H9 (cell line): ENCODE measurements at regions not wholly inside any gene's neighbourhood (a gene's known extent, or its start where the extent isn't known, plus 50 kb on each side); places are given as distances from the start of the nearest gene placed in this dataset.

Source experiments
- DNase-seq: peaks from one replicate; pipeline ENCODE4 v3.0.0-alpha.2; 2017
- H2AFZ ChIP-seq: one replicate; pipeline ENCODE4 v1.6.1; 2013; ENCODE audit warnings: mild to moderate bottlenecking, low read length, control low read depth, moderate library complexity
- H2AK5ac ChIP-seq: 2 replicates; pipeline ENCODE4 v1.6.1; 2013; ENCODE audit warnings: low read length, control low read depth, mixed read lengths; ENCODE audit not compliant: insufficient read length
- H2BK120ac ChIP-seq: one replicate; pipeline ENCODE4 v1.6.1; 2013; ENCODE audit warnings: low read depth, mild to moderate bottlenecking, low read length, control low read depth, inconsistent platforms; ENCODE audit not compliant: poor library complexity, severe bottlenecking
- H2BK12ac ChIP-seq: 2 replicates; pipeline ENCODE4 v1.6.1; 2013; ENCODE audit warnings: low read length, control low read depth, mixed read lengths, low read depth; ENCODE audit not compliant: insufficient read length
- H2BK15ac ChIP-seq: 2 replicates; pipeline ENCODE4 v1.6.1; 2013; ENCODE audit warnings: low read depth, low read length, control low read depth
- H2BK20ac ChIP-seq: one replicate; pipeline ENCODE4 v1.6.1; 2013; ENCODE audit warnings: low read depth, mild to moderate bottlenecking, low read length, control low read depth, inconsistent platforms; ENCODE audit not compliant: poor library complexity, severe bottlenecking
- H2BK5ac ChIP-seq: 2 replicates; pipeline ENCODE4 v1.6.1; 2013; ENCODE audit warnings: low read length, control low read depth, mixed read lengths; ENCODE audit not compliant: insufficient read length
- H3K14ac ChIP-seq: 2 replicates; pipeline ENCODE4 v1.6.1; 2013; ENCODE audit warnings: low read length, control low read depth; ENCODE audit not compliant: insufficient read depth
- H3K18ac ChIP-seq: 2 replicates; pipeline ENCODE4 v1.6.1; 2013; ENCODE audit warnings: low read depth, mild to moderate bottlenecking, mixed read lengths, low read length, control low read depth; ENCODE audit not compliant: insufficient read length
- H3K23ac ChIP-seq: 2 replicates; pipeline ENCODE4 v1.6.1; 2013; ENCODE audit warnings: low read length, control low read depth, mixed read lengths, low read depth; ENCODE audit not compliant: insufficient read length
- H3K23me2 ChIP-seq: 2 replicates; pipeline ENCODE4 v1.6.1; 2013; ENCODE audit warnings: low read depth, mild to moderate bottlenecking, mixed read lengths, low read length, control low read depth; ENCODE audit not compliant: insufficient read length, poor library complexity, severe bottlenecking
- H3K27ac ChIP-seq: 2 replicates; pipeline ENCODE4 v1.5.1; 2013; ENCODE audit warnings: low read length, control low read depth, mixed read lengths, low read depth; ENCODE audit not compliant: insufficient read length
- H3K27me3 ChIP-seq: 2 replicates; pipeline ENCODE4 v1.6.1; 2013; ENCODE audit warnings: low read length, control low read depth, inconsistent platforms; ENCODE audit not compliant: insufficient read depth
- H3K4ac ChIP-seq: 2 replicates; pipeline ENCODE4 v1.6.1; 2013; ENCODE audit warnings: low read depth, mild to moderate bottlenecking, control low read depth, inconsistent platforms, low read length, moderate library complexity
- H3K4me1 ChIP-seq: 2 replicates; pipeline ENCODE4 v1.6.1; 2013; ENCODE audit warnings: low read length, control low read depth, inconsistent platforms; ENCODE audit not compliant: insufficient read depth
- H3K4me2 ChIP-seq: 2 replicates; pipeline ENCODE4 v1.6.1; 2013; ENCODE audit warnings: low read length, control low read depth, mixed read lengths; ENCODE audit not compliant: insufficient read length, insufficient read depth
- H3K56ac ChIP-seq: 2 replicates; pipeline ENCODE4 v1.6.1; 2013; ENCODE audit warnings: low read depth, mild to moderate bottlenecking, mixed read lengths, low read length, control low read depth; ENCODE audit not compliant: insufficient read length
- H3K79me1 ChIP-seq: 2 replicates; pipeline ENCODE4 v1.6.1; 2013; ENCODE audit warnings: low read depth, mild to moderate bottlenecking, moderate library complexity, low read length, control low read depth, inconsistent platforms; ENCODE audit not compliant: insufficient read depth, poor library complexity, severe bottlenecking
- H3K79me2 ChIP-seq: 2 replicates; pipeline ENCODE4 v1.6.1; 2013; ENCODE audit warnings: low read length, control low read depth, inconsistent platforms; ENCODE audit not compliant: insufficient read depth
- H3K9ac ChIP-seq: 2 replicates; pipeline ENCODE4 v1.6.1; 2013; ENCODE audit warnings: low read length, control low read depth, mixed read lengths; ENCODE audit not compliant: insufficient read length; ENCODE audit errors: extremely low read depth
- H3K9me3 ChIP-seq: one replicate; pipeline ENCODE4 v1.6.1; 2013; ENCODE audit warnings: low read depth, low read length, inconsistent platforms; ENCODE audit not compliant: control insufficient read depth
- H3T11ph ChIP-seq: one replicate; pipeline ENCODE4 v1.6.1; 2013; ENCODE audit warnings: mild to moderate bottlenecking, low read length, control low read depth, inconsistent platforms
- H4K20me1 ChIP-seq: one replicate; pipeline ENCODE4 v1.6.1; 2013; ENCODE audit not compliant: control insufficient read depth, insufficient read length, insufficient read depth
- H4K5ac ChIP-seq: 2 replicates; pipeline ENCODE4 v1.6.1; 2013; ENCODE audit warnings: low read depth, mild to moderate bottlenecking, mixed read lengths, low read length, control low read depth; ENCODE audit not compliant: insufficient read length
- H4K8ac ChIP-seq: replicated peaks from 2 replicates; pipeline ENCODE4 v1.6.1; 2013; ENCODE audit warnings: low read length, control low read depth, mixed read lengths, low read depth; ENCODE audit not compliant: insufficient read length
- H4K91ac ChIP-seq: 2 replicates; pipeline ENCODE4 v1.6.1; 2013; ENCODE audit warnings: low read depth, mild to moderate bottlenecking, moderate library complexity, mixed read lengths, low read length, control low read depth; ENCODE audit not compliant: insufficient read length
- H3K27ac Mint-ChIP-seq, 3 experiments: 2 replicates in 2 of 3; 3 replicates in 1 of 3; pipeline ENCODE4 v1.8.0; 2020 to 2021; ENCODE audit warnings: mixed read lengths in 3 of 3, mild to moderate bottlenecking in 1 of 3, moderate library complexity in 1 of 3
- H3K27me3 Mint-ChIP-seq: 2 replicates; pipeline ENCODE4 v1.8.0; 2021; ENCODE audit warnings: low read depth, mild to moderate bottlenecking, moderate library complexity, mixed read lengths
- H3K36me3 Mint-ChIP-seq, 3 experiments: 2 replicates in 2 of 3; 3 replicates in 1 of 3; pipeline ENCODE4 v1.8.0; 2020 to 2021; ENCODE audit warnings: low read depth in 3 of 3, mixed read lengths in 3 of 3; ENCODE audit not compliant: insufficient read depth in 1 of 3
- H3K4me1 Mint-ChIP-seq, 2 experiments: 2 replicates each; pipeline ENCODE4 v1.8.0; 2020; ENCODE audit warnings: mixed read lengths in 2 of 2
- H3K4me3 Mint-ChIP-seq, 2 experiments: 2 replicates in 1 of 2; 3 replicates in 1 of 2; pipeline ENCODE4 v1.8.0; 2020 to 2021; ENCODE audit warnings: mild to moderate bottlenecking in 2 of 2, mixed read lengths in 2 of 2, moderate library complexity in 1 of 2
- H3K9me3 Mint-ChIP-seq, 2 experiments: 2 replicates in 1 of 2; 3 replicates in 1 of 2; pipeline ENCODE4 v1.8.0; 2020; ENCODE audit warnings: mild to moderate bottlenecking in 2 of 2, mixed read lengths in 2 of 2, moderate library complexity in 1 of 2
- CTCF ChIP-seq: fragments of 200-600 bp; sonication (generic); conservative IDR thresholded peaks from 3 replicates; pipeline ENCODE4 v1.8.0; 2021; ENCODE audit warnings: antibody characterized with exemption, mild to moderate bottlenecking
- WGBS: extraction: QIAGEN DNeasy Blood & Tissue Kit; methylation state at CpG from one replicate; pipeline ENCODE4 v1.1.7; 2013; ENCODE audit warnings: missing lambda C conversion rate, low lambda C conversion rate, mixed read lengths; ENCODE audit not compliant: insufficient read length; ENCODE audit errors: extremely low coverage; 5-methylcytosine and 5-hydroxymethylcytosine counted together

- H2BK12ac ChIP-seq = no peak overlapping the region
- no peaks in the 10 kb centered on the region for H3K79me1 ChIP-seq
- Mint-ChIP-seq H3K36me3 (no peaks in the 10 kb centered on the region; a peak in 1 of 7 replicates), H3K27me3 (no peaks in the 10 kb centered on the region), H3K4me3 (no peak overlapping the region), H3K4me1 (no peaks in the 10 kb centered on the region), H3K27ac (no peak overlapping the region), H3K9me3 (0 out of 5 replicates have a peak, but pooled peaks cover 0 to 3% of the 10 kb centered on the region in 2 experiments)
- no peaks in the 10 kb centered on the region for H3K9me3 ChIP-seq
- no peaks in the 10 kb centered on the region for H4K20me1 ChIP-seq
- H4K8ac ChIP-seq = no peak overlapping the region
- no peaks in the 10 kb centered on the region for H3K23me2 ChIP-seq
- no peaks in the 10 kb centered on the region for H3K4me1 ChIP-seq
- no peak overlapping the region for H3K4ac ChIP-seq
- no peaks in the 10 kb centered on the region for H3K79me2 ChIP-seq
- DNase-seq = no peak
- H2BK120ac ChIP-seq = no peak overlapping the region
- H3K23ac ChIP-seq = no peak overlapping the region
- H3K27me3 ChIP-seq = no peaks in the 10 kb centered on the region
- no peak overlapping the region for H3K9ac ChIP-seq
- no peak overlapping the region for H3K18ac ChIP-seq
- H3K56ac ChIP-seq = no peak overlapping the region
- WGBS = no CpG with 5 or more reads among the region's 1 CpG
- no peak overlapping the region for H3T11ph ChIP-seq
- no peak overlapping the region for H3K14ac ChIP-seq
- H2AFZ ChIP-seq = no peak overlapping the region
- H2BK20ac ChIP-seq = no peak overlapping the region
- no peak for TF ChIP-seq CTCF
- no peak overlapping the region for H2AK5ac ChIP-seq
- H3K4me2 ChIP-seq = no peak overlapping the region
- H3K27ac ChIP-seq = no peak overlapping the region
- no peak overlapping the region for H2BK15ac ChIP-seq
- no peak overlapping the region for H4K91ac ChIP-seq
- H4K5ac ChIP-seq = no peak overlapping the region
- H2BK5ac ChIP-seq = no peak overlapping the region
These were observed 281.1 kb upstream of the SLC14A2 start for GRCh38 chr18:45334191-45334590.
